ENCODE measurements at regions not wholly inside any gene's neighbourhood (a gene's known extent, or its start where the extent isn't known, plus 50 kb on each side); places are given as distances from the start of the nearest gene placed in this dataset.

GRCh38 chr1:55474168-55474786, 259.1 kb upstream of the USP24 start:
- TF ChIP-seq CTCF (IDR thresholded peaks at IDR 0.05), result no peak
- TF ChIP-seq POLR2A (IDR thresholded peaks at IDR 0.05), result no peak
- TF ChIP-seq EP300 (IDR thresholded peaks at IDR 0.05), result no peak

Measured in ovary (tissue), 3 donors.